Daoy (cell line): ENCODE measurements at regions not wholly inside any gene's neighbourhood (a gene's known extent, or its start where the extent isn't known, plus 50 kb on each side); places are given as distances from the start of the nearest gene placed in this dataset.

Source experiments
- DNase-seq: peaks from one replicate; pipeline ENCODE4 v3.0.0-alpha.2; 2015; ENCODE audit warnings: low read depth

- DNase-seq, result peak; percentile 1
Measured at GRCh38 chr4:144463896-144464295, 182.1 kb upstream of the HHIP start.

- DNase-seq, result no peak
Measured at GRCh38 chr4:144465546-144465945, 180.4 kb upstream of the HHIP start.

GRCh38 chr4:144480068-144480467, 165.9 kb upstream of the HHIP start:
- DNase-seq, result no peak

- no peak for DNase-seq
Measured at GRCh38 chr4:144489831-144490230, 156.1 kb upstream of the HHIP start.

GRCh38 chr4:144494280-144494679, 151.7 kb upstream of the HHIP start:
- DNase-seq, result no peak

- DNase-seq, result no peak
Measured at GRCh38 chr4:144495944-144496343, 150.0 kb upstream of the HHIP start.

GRCh38 chr4:144499777-144500176, 146.2 kb upstream of the HHIP start:
- no peak for DNase-seq

- DNase-seq, result no peak
Measured at GRCh38 chr4:144501231-144501780, 144.7 kb upstream of the HHIP start.

- no peak for DNase-seq
Measured at GRCh38 chr4:144504883-144505282, 141.1 kb upstream of the HHIP start.

- DNase-seq, result no peak
Measured at GRCh38 chr4:144507311-144508101, 138.4 kb upstream of the HHIP start.

GRCh38 chr4:144509088-144510015, 136.6 kb upstream of the HHIP start:
- DNase-seq, result no peak

- no peak for DNase-seq
Measured at GRCh38 chr4:144514736-144515135, 131.2 kb upstream of the HHIP start.

- peak; percentile 7 for DNase-seq
Measured at GRCh38 chr4:144518181-144518895, 127.6 kb upstream of the HHIP start.

- no peak for DNase-seq
Measured at GRCh38 chr4:144531841-144532240, 114.1 kb upstream of the HHIP start.

GRCh38 chr4:144547678-144548298, 98.2 kb upstream of the HHIP start:
- no peak for DNase-seq

GRCh38 chr4:144556636-144557035, 89.3 kb upstream of the HHIP start:
- no peak for DNase-seq

- DNase-seq, result no peak
Measured at GRCh38 chr4:144557404-144557803, 88.6 kb upstream of the HHIP start.

- no peak for DNase-seq
Measured at GRCh38 chr4:144562019-144562705, 83.8 kb upstream of the HHIP start.

GRCh38 chr4:144564358-144564757, 81.6 kb upstream of the HHIP start:
- no peak for DNase-seq

GRCh38 chr4:144565527-144566195, 80.3 kb upstream of the HHIP start:
- DNase-seq, result no peak
